HUDEP-2 (cell line): ENCODE measurements at regions not wholly inside any gene's neighbourhood (a gene's known extent, or its start where the extent isn't known, plus 50 kb on each side); places are given as distances from the start of the nearest gene placed in this dataset.

ENCODE experiments used
- DNase-seq, 76 experiments: peaks; one replicate each; lab custom pipeline; 2025; ENCODE audit not compliant: unreplicated experiment in 76 of 76; lab: John Stamatoyannopoulos, UW

DNA sequence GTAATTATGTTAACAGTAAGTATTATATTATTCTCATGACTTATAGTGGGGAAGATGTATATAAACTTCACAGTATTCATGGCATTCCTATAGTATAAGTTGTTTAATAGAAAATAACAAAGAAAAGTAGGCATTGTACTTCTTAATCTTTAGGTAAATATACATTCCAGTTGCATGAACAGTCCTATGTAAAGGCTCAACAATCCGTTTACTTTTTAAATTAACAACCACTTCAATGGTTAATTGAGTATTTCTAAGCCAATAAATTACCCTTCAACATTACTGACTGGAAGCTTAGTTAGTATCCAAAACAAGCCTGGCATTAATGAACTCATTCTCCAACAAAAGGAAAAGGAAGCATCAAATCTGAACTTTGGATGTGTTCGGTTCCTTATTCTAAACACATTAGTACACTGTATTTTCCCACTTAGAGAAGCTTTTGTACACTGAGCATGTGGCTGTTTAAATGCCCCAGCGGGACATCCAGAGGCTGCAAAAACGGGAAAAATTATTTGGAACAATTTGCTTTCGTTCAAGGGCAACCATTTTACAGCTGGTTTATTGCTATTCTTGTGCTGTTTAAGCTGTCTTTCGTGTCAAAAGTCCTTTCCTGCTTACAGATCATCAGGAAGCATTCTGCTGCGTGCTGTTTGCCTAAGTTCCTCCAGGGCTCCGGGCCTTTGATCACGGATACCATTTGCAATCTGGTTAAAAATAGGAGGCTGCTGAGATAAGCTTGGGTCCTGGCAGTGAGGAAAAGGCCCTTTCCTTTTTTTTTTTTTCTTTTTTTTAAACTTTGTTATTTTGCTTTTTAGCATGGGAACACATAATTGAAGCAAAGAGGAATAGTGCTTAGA is 460.3 kb downstream of the SPRY1 start:
- DNase-seq, result no peak

DNA sequence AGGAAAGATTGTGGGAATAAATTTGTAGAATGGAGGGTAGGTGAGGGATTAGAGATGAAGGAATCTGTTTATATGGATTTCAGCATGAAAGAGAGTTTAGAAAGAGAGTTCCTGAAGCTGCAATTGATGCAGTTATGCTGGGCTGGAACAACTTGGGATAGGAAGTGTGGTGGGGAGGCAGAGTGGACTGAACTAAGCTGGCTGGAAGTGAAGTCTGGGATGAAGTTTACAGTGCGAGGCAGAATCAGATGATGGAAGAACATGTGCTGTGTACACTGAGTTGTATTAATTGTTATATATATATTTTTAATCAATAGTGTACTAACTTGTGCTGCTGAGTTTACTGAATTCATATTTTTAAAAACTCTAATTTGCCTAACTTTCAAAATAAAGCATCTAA is 461.9 kb downstream of the SPRY1 start:
- no peak for DNase-seq

DNA sequence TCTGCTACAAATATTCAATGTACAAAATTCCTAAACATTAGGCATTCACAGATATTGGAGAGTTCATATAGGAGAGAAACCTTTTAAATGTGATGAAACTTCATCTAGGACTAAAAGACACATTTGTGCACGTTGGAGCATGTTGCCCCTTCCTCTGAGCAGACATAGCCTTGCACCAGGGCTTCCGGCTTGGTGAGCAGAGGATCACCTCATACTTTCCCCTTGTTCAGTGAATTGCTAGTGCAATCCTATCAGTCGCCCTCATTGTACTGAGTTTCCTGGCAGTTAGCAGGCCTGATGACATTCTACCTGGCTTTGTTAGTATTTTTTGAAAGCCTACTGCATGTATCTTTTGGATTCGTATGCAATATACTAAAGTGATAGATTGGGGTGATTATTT is 466.2 kb downstream of the SPRY1 start:
- no peak for DNase-seq

DNA sequence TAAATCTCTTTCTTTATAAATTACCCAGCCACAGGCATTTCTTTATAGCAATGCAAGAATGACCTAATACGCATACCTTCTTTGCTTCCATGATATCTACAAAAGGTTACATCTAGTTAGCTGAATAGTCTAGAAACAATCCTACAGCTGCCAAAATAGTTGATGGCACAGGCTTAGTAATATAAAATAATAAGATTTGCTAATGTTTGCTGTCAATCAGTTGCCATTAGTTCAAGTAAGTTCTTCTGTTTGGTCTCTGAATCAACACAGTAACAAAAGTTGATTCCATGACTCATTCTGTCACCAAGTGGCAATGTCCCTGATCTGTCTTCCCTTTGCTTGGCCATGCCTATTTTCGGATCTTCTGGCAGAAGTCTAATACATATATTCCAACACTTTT is 470.2 kb downstream of the SPRY1 start:
- no peak for DNase-seq

DNA sequence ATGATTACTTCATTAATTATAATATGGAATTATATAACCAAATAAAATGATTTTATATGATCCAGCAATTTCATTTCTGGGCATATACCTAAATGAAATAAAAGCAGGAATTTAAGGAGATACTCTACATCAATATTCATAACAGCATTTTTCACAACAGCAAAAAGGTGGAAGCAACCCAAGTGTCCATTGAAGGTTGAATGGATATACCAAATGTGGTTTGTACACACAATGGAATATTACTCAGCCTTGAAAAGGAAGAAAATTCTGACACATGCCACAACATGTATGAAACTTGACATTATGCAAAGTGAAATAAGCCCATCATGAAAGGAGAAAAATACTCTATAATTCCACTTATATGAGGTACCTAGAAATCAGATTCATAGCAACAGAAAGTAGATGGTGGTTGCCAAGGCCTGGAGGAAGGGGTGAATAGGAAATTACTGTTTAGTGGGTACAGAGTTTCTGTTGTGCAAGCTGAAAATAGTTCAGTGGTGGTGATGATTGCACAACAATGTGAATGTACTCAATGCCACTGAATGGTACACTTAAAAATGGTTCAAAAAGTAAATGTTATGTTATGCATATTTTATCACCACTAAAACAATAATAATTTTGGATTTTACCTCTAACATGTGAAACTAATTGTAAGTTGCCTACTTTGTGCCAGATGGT is 471.5 kb downstream of the SPRY1 start:
- DNase-seq, result no peak

DNA sequence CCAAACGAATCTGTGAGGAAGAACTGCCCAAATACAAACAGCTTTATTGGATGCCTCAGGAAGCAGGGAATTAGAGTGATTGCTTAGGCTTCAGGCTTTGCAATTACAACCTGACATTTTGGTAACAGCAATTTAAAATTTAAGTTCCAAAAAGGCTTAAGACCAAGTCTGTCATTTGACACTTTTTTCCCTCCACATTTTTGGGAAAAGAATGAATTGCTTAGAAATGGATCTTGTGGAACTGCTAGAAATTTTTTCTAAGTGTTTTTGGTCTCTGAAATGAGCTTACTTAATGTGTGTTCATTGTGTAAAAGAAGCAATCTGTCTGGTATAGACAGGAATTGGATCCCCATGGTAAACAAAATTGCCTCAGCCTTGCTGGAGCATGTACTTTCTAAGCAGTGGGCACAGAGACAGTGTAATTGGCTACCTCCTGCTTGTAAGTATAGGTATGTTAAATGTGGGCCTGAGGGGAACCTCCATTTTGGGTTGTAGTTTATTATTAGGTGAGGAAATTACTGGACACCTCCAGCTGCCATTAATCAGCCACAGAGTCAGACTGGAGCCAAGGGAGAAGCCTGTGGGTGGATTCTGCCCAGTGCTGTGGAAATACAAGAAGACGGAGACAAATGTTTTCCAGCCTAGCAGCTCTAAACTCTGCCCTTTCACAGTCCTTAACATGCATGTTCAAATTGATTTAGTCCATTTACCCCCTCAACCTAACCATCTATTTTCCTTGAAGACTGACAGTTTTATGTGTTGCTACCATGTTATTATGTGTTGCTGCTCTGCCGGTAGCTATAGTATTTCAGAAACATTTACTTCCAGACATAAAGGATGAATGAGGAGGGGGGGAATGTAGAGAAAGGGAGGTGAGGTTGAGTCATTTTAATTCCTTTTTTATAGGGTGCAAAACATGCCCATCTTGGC is 473.0 kb downstream of the SPRY1 start:
- DNase-seq, result no peak

DNA sequence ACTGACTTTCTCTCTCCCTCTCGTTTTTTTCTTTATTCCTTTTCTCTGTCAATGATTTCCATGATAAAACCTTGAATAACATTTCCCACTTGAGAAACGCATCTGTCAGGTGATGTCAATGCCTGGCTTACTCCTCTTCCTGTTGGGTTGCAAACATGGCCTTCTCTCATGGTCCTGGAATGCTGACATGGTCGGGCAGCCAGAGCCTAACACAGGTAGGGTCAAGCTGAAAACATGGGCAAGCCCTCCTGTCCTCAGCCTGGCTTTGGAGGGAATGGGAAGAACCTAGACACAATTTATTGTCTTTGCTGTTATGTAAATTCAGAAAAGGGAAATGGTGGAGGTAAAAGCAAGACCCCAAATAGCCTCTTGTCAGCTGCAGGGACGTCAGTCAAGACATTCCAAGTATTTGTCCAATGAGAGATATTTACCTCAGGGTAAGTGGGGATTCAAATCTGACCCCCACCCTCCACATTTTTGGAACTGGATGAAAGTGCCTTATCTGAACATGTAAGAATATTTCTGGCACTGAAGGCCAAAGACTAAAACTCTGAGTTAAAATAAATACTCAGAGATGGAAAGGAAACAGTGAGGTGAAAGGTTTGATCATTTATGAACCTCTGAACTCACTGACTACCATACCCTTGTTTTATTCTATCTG is 473.8 kb downstream of the SPRY1 start:
- no peak for DNase-seq

DNA sequence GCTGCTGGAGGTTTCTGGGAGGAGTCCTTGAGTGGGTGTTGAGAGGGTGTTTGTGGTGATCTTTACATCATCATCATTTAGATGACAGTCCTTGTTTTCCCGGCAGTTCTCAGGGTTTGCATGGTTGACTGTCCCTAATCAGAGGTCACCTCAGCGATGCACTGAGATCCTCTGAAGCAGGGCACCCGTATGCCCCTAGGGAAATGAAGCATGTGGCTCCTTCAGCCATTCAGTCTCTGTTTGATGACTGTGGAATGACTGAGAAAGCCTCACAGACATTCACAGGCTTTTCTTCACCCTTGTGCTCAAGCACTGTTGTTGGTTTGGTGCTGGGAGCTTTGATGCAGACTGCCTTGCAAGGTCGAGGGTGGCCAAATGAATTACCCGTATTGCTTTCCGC is 474.7 kb downstream of the SPRY1 start:
- peak in 1 of 76 experiments; percentile 1 for DNase-seq

DNA sequence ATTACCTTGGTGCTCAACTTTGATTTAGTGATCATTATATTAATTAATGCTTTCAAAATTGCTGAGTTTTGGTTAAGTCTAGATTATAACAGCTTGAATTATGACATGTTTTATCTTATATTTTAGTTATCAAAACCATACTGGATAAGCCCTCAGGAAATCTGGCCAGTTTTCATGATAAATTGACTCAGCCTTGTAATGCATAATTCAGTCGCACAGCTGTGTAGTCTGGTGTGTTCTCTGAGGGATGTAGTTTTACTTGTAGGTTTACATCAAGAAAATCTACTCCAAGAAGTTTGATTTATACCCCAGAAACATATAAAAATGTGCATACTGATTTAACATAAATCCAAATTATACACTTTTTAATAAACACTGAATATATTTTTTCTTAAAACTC is 477.5 kb downstream of the SPRY1 start:
- DNase-seq, result no peak

DNA sequence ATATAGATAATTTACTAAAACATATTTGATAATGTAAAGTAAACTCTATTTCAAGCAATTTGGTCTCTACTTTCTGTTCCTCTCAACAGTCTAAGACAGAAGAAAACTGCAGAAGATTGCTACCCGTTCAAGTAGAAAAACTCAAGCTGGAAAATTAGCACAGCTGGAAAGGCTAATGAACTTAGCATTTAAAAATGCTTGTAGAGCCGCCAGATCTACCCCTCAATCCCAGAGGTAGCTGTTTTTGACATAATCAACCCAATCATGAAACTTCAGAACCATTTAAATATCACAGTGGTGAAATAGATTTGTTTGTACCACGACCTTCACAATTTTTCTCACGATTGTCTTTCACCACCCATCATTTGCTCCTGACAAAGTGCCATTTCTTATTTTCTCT is 479.5 kb downstream of the SPRY1 start:
- DNase-seq, result no peak

DNA sequence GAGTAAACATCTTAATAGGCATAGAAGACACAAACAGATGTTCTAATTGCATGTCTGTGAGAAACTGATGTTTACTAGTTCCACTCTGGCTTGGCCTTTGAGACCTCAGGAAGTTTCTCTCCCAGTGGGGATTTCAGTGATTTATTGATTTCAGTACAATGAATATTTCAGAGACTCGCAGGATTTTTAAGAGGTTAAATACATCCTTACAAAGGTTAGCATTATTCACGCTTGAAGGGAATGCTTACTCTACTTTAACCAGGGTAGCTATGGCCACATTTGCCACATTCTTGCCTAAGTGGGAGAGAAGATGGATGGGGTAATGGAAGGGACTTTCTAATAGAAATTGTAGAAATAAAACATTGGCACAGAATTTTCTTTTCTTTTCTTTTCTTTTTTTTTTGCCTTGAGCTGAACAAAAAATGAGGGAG is 480.1 kb downstream of the SPRY1 start:
- DNase-seq, result no peak

DNA sequence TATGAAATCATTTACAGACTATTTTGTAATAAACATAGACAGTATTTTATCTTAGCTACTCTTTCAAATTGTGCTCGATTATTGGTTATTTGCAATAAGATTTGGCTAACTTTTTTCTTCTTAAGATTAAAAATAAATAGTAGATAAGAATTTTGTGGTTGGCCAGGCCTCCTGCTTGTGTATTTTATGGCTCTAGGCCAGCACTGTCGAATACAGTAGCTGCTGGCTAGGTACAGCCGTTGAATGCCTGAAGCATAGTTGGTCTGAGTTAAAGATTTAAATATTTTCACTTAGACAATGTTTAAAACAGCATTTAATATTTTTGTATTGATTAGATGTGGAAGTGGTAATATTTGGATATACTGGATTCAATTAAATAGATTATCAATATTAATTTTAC is 481.0 kb downstream of the SPRY1 start:
- DNase-seq, result no peak

DNA sequence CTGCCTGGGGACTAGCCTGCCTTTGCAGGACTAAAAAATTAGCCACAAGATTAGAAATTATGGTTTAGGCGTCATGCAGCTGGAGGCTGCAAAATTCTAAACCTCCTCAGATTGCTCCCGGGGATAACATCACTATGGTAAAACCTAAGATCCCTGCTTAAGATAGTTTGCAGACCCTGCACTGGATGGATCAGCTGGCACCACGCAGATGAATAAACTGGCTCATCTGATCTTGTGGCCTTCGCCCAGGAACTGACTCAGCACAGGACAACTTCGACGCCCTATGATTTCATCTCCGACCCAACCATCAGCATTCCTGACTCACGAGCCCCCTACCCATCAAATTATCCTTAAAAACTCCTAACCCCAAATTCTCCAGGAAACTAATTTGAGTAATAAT is 482.4 kb downstream of the SPRY1 start:
- DNase-seq, result no peak

DNA sequence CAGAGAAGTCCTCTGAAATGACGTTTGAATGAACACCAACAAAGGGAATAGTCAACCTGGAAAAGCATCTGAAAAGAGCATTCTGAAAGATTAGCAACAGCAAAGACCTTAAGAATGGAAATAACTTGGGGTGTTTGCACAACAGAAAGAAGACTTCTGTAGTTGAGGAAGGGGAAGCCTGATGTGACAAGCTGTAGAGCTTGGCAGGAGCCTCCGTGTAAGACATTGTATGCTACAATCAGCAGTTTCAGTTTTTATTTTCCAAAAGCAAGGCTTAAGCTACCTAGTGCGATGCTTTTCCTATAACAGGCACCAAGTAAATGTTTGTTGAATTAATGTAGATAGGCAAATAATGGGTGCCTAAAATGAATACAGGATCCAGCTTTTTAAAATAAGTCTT is 484.0 kb downstream of the SPRY1 start:
- no peak for DNase-seq

DNA sequence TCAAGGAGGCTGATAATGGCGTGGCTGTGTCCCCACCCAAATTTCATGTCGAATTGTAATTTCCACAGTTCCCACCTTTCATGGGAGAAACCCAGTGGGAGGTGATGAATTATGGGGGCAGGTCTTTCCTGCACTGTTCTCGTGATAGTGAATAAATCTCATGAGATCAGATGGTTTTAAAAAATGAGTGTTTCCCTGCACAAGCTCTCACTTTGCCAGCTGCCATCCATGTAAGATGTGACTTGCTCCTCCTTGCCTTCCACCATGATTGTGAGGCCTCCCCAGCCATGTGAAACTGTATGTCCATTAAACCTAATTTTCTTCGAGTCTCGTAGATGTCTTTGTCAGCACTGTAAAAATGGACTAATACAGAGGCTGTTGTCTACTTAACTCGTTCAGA is 488.3 kb downstream of the SPRY1 start:
- DNase-seq, result no peak

DNA sequence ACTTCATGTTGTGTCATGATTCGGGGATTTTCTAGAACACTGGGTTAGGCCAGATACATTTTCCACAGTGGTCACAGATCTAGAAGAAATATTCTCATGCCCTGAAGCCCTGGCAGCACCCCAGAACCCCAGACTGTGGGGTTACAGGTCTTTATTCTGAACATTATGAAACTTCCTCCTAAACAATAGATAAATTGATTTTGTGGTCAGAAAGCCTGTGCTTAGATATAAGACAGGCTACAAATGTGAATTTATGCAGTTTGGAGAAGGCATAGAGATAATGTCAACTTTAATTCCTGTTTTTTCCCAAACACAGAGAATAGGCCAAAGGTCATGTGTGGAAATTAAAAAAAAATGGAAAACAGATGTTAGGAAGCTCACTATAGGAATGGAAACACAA is 492.9 kb downstream of the SPRY1 start:
- DNase-seq, result no peak

DNA sequence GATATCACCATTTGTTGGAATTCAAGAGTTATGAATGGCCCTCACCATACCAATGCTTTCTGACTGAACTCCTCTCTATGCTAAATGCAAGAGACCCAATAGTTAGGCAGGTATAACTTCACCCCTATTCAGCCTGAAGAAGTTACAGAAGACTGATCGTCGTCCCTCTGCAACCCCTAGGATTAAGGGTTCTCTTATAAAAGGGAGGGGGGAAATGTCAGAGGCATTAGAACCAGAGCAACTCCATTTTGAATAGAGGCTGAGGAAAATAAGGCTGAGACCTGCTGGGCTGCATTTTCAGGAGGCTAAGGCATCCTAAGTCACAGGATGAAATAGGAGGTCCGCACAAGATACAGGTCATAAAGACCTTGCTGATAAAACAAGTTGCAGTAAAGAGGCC is 494.3 kb downstream of the SPRY1 start:
- DNase-seq, result no peak

DNA sequence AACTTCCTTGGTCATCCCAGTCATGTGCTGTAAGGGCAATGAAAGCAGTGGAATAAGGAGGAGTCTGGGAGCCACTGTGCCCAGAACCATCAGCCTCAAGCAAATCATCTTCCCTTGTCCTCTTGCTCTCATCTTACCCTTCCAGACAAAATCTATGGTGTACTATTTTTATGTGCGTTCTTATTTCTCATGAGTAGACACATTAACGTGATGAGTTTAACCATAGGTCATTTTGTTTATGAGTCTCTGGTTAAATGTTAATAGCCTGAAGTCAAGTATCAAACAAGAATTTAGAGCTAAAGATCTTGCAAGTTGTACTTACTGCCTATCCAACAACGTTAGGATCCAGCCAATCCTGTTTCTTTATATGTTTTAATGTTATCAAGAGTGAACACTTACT is 495.3 kb downstream of the SPRY1 start:
- DNase-seq, result no peak

DNA sequence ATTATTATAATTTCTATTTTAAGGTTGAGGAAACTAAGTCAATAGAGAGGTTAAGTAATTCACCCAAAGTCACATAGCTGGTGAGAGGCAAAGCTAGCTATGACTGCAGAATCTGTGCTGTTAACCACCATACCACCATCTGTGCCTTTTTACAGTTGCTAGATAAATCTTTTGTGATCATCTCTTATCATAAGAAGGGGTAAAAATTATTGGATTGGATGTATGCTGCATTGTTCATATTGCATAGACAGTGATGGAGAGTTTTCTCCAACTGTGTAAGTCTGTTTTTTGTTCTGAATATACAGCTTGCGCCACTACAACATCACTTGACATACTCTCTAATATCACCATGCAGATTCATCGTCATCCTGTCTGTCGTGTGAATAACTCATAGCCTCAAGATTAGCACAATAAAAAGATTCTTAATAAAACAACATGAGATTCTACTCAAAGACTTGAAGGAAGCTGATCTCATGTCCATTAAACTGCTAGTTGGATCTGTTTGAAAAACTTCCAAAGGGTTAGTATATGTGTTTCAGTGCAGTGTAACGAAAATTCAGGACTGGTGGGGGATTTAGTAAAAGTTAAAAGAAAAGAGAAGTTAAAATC is 495.9 kb downstream of the SPRY1 start:
- no peak for DNase-seq
